NCI-H2227 treated with DMSO at 0.1 percent for 48 hours (cell line): ENCODE measurements at regions not wholly inside any gene's neighbourhood (a gene's known extent, or its start where the extent isn't known, plus 50 kb on each side); places are given as distances from the start of the nearest gene placed in this dataset.

Experiments
- DNase-seq: peaks from one replicate; lab custom pipeline; 2025; lab: John Stamatoyannopoulos, UW

GRCh38 chr18:77658751-77659448, 409.3 kb downstream of the GALR1 start:
- DNase-seq = no peak

GRCh38 chr18:77666613-77667012, 417.0 kb downstream of the GALR1 start:
- DNase-seq = no peak

GRCh38 chr18:77668219-77668618, 418.6 kb downstream of the GALR1 start:
- DNase-seq = no peak

GRCh38 chr18:77669331-77669730, 419.7 kb downstream of the GALR1 start:
- DNase-seq = no peak

GRCh38 chr18:77671456-77672167, 422.0 kb downstream of the GALR1 start:
- DNase-seq = no peak

GRCh38 chr18:77676910-77677309, 427.3 kb downstream of the GALR1 start:
- no peak for DNase-seq

- no peak for DNase-seq
These were observed 427.9 kb downstream of the GALR1 start for GRCh38 chr18:77677536-77677935.

GRCh38 chr18:77679869-77680268, 430.2 kb downstream of the GALR1 start:
- no peak for DNase-seq

GRCh38 chr18:77700051-77700450, 450.4 kb downstream of the GALR1 start:
- DNase-seq = no peak

- DNase-seq = no peak
These were observed 452.3 kb downstream of the GALR1 start for GRCh38 chr18:77701977-77702376.

GRCh38 chr18:77702686-77703085, 453.0 kb downstream of the GALR1 start:
- DNase-seq = peak; percentile 22

- DNase-seq = no peak
These were observed 455.7 kb downstream of the GALR1 start for GRCh38 chr18:77705301-77705700.

- DNase-seq = no peak
These were observed 459.3 kb downstream of the GALR1 start for GRCh38 chr18:77708826-77709506.

- DNase-seq = no peak
These were observed 461.4 kb downstream of the GALR1 start for GRCh38 chr18:77711096-77711495.

GRCh38 chr18:77714716-77715115, 465.1 kb downstream of the GALR1 start:
- no peak for DNase-seq

- no peak for DNase-seq
These were observed 466.6 kb downstream of the GALR1 start for GRCh38 chr18:77716282-77716681.

- DNase-seq = no peak
These were observed 483.8 kb downstream of the GALR1 start for GRCh38 chr18:77733292-77733903.

GRCh38 chr18:77736842-77737241, 487.2 kb downstream of the GALR1 start:
- no peak for DNase-seq

- no peak for DNase-seq
These were observed 487.8 kb downstream of the GALR1 start for GRCh38 chr18:77737405-77737804.

- no peak for DNase-seq
These were observed 499.4 kb downstream of the GALR1 start for GRCh38 chr18:77749089-77749488.

GRCh38 chr18:77750006-77750405, 500.4 kb downstream of the GALR1 start:
- no peak for DNase-seq

- no peak for DNase-seq
These were observed 504.9 kb downstream of the GALR1 start for GRCh38 chr18:77754475-77755044.
